Fibroblast of villous mesenchyme (primary cell): ENCODE measurements at regions not wholly inside any gene's neighbourhood (a gene's known extent, or its start where the extent isn't known, plus 50 kb on each side); places are given as distances from the start of the nearest gene placed in this dataset.

ENCODE experiments used
- DNase-seq: peaks from one replicate; pipeline ENCODE4 v3.0.0-alpha.2; 2010; ENCODE audit warnings: low read depth
- H3K4me3 ChIP-seq: 2 replicates; pipeline ENCODE4 v1.5.1; 2011; ENCODE audit warnings: low read depth, mild to moderate bottlenecking, low read length
- TF ChIP-seq, protein P1 (sequence below): IDR thresholded peaks from 2 replicates; pipeline ENCODE4 v1.5.1; 2012; ENCODE audit warnings: low read depth, mild to moderate bottlenecking, low read length; ENCODE audit not compliant: insufficient read depth

DNA sequence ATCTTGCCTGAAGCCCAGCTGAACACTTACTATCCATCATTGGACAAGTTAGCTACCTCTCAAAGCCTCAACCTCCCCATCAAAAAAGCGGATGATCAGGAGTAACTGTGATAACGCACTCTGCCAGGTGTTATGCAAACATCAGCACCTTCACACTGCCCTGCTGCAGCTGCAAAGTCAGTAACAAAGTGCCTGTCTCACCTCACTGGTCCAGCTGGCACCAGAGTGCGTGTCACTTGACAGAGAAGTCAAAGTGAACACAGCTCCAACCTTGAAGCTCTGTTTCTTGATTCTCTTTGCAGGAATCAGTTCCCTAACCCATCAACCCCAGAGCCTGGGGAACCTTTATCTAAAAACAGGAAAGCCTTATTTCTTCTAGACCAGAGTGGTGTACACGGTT lies 413.6 kb downstream of the CTTN start:
- TF ChIP-seq, protein P1, sequence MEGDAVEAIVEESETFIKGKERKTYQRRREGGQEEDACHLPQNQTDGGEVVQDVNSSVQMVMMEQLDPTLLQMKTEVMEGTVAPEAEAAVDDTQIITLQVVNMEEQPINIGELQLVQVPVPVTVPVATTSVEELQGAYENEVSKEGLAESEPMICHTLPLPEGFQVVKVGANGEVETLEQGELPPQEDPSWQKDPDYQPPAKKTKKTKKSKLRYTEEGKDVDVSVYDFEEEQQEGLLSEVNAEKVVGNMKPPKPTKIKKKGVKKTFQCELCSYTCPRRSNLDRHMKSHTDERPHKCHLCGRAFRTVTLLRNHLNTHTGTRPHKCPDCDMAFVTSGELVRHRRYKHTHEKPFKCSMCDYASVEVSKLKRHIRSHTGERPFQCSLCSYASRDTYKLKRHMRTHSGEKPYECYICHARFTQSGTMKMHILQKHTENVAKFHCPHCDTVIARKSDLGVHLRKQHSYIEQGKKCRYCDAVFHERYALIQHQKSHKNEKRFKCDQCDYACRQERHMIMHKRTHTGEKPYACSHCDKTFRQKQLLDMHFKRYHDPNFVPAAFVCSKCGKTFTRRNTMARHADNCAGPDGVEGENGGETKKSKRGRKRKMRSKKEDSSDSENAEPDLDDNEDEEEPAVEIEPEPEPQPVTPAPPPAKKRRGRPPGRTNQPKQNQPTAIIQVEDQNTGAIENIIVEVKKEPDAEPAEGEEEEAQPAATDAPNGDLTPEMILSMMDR = no peak
- no peak for DNase-seq

GRCh38 chr11:70812472-70812871 lies 414.1 kb downstream of the CTTN start:
- DNase-seq = no peak
- H3K4me3 ChIP-seq = no peak overlapping the region
- TF ChIP-seq, protein P1 = no peak

More for the DNA sequence above, 413.6 kb downstream of the CTTN start:
- H3K4me3 ChIP-seq = no peak overlapping the region

GRCh38 chr11:70813651-70814050 lies 415.3 kb downstream of the CTTN start:
- TF ChIP-seq, protein P1 = no peak
- no peak for DNase-seq
- no peak overlapping the region for H3K4me3 ChIP-seq

DNA sequence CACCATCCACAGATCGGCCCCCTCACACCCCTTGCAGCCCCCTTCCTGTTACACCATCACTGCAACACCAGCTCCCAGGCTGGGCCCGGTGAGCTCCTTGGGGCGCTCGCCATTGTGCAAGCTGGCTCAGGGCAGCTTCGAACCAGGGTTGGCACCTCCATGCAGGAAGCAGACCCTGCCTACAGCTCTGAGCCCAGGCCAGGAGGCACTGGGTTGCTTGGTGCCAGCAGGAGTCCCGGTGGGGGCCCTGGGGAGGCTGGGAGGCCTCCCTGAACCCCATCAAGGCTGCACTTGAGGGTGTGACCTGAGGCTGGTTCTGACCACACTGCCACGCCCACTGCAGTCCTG lies 417.1 kb downstream of the CTTN start:
- H3K4me3 ChIP-seq = no peak overlapping the region
- TF ChIP-seq, protein P1 = no peak

GRCh38 chr11:70816156-70816678 lies 417.9 kb downstream of the CTTN start:
- TF ChIP-seq, protein P1 = no peak
- H3K4me3 ChIP-seq = no peak overlapping the region
- DNase-seq = no peak

More for the DNA sequence above, 417.1 kb downstream of the CTTN start:
- no peak for DNase-seq

GRCh38 chr11:70818351-70818750 lies 420.0 kb downstream of the CTTN start:
- TF ChIP-seq, protein P1 = no peak
- H3K4me3 ChIP-seq = no peak overlapping the region
- no peak for DNase-seq

DNA sequence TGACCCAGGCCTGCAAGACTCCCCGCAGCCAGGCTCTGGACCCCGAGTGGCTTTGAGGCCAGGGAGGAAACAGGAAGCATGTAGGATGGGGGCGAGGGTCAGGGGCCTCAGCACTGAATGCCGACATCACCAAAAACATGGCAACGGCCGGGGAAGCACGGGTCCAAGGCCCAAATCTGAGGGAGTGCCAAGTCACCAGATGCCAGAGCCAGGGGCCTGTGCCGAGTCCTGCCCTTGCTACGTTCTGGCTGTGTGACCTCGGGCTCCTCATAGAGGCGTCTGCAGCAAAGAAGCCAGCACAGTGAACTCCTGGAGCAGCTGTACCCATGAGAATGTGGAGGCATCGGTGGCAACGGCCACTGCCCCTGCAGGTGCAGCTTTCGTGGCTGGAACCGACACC lies 420.7 kb downstream of the CTTN start:
- DNase-seq = no peak
- no peak overlapping the region for H3K4me3 ChIP-seq
- TF ChIP-seq, protein P1 = no peak
